ENCODE measurements at regions not wholly inside any gene's neighbourhood (a gene's known extent, or its start where the extent isn't known, plus 50 kb on each side); places are given as distances from the start of the nearest gene placed in this dataset.
"Not testable (repeated sequence)": the region's sequence is repeated elsewhere in the genome, so short reads cannot be mapped to it uniquely, and the experiment has no call there.

GRCh38 chr12:91523831-91524230 lies 341.2 kb upstream of the DCN start:
- no peak for DNase-seq (ENCODE audit: low read depth)

- no peak for DNase-seq (ENCODE audit: low read depth)
These were observed 334.1 kb upstream of the DCN start for GRCh38 chr12:91516695-91517047.

GRCh38 chr12:91515944-91516694 lies 333.5 kb upstream of the DCN start:
- no peak for DNase-seq (ENCODE audit: low read depth)

GRCh38 chr12:91513313-91513712 lies 330.7 kb upstream of the DCN start:
- DNase-seq (ENCODE audit: low read depth) = no peak

- no peak for DNase-seq (ENCODE audit: low read depth)
These were observed 329.3 kb upstream of the DCN start for GRCh38 chr12:91511795-91512420.

GRCh38 chr12:91507754-91508153 lies 325.1 kb upstream of the DCN start:
- DNase-seq (ENCODE audit: low read depth) = no peak

- DNase-seq (ENCODE audit: low read depth) = no peak
These were observed 323.8 kb upstream of the DCN start for GRCh38 chr12:91506452-91506851.

GRCh38 chr12:91505006-91505405 lies 322.4 kb upstream of the DCN start:
- DNase-seq (ENCODE audit: low read depth) = no peak

- no peak for DNase-seq (ENCODE audit: low read depth)
These were observed 319.6 kb upstream of the DCN start for GRCh38 chr12:91502208-91502607.

- DNase-seq (ENCODE audit: low read depth) = no peak
These were observed 313.7 kb upstream of the DCN start for GRCh38 chr12:91496337-91496736.

GRCh38 chr12:91493308-91493707 lies 310.7 kb upstream of the DCN start:
- no peak for DNase-seq (ENCODE audit: low read depth)

- no peak for DNase-seq (ENCODE audit: low read depth)
These were observed 310.0 kb upstream of the DCN start for GRCh38 chr12:91492648-91493047.

- no peak for DNase-seq (ENCODE audit: low read depth)
These were observed 308.2 kb upstream of the DCN start for GRCh38 chr12:91490667-91491311.

- DNase-seq (ENCODE audit: low read depth) = no peak
These were observed 300.9 kb upstream of the DCN start for GRCh38 chr12:91483471-91483985.

- DNase-seq (ENCODE audit: low read depth) = no peak
These were observed 299.6 kb upstream of the DCN start for GRCh38 chr12:91482231-91482630.

GRCh38 chr12:91478500-91478899 lies 295.9 kb upstream of the DCN start:
- no peak for DNase-seq (ENCODE audit: low read depth)

GRCh38 chr12:91467686-91468085 lies 285.1 kb upstream of the DCN start:
- DNase-seq (ENCODE audit: low read depth) = no peak

- no peak for DNase-seq (ENCODE audit: low read depth)
These were observed 278.4 kb upstream of the DCN start for GRCh38 chr12:91461061-91461460.

- no peak for DNase-seq (ENCODE audit: low read depth)
These were observed 277.9 kb upstream of the DCN start for GRCh38 chr12:91460469-91460868.

GRCh38 chr12:91455321-91455720 lies 272.7 kb upstream of the DCN start:
- no peak for DNase-seq (ENCODE audit: low read depth)

GRCh38 chr12:91454179-91454578 lies 271.6 kb upstream of the DCN start:
- no peak for DNase-seq (ENCODE audit: low read depth)

- DNase-seq (ENCODE audit: low read depth) = not testable (repeated sequence)
These were observed 269.8 kb upstream of the DCN start for GRCh38 chr12:91452464-91452863.
